ENCODE measurements at regions not wholly inside any gene's neighbourhood (a gene's known extent, or its start where the extent isn't known, plus 50 kb on each side); places are given as distances from the start of the nearest gene placed in this dataset.

DNA sequence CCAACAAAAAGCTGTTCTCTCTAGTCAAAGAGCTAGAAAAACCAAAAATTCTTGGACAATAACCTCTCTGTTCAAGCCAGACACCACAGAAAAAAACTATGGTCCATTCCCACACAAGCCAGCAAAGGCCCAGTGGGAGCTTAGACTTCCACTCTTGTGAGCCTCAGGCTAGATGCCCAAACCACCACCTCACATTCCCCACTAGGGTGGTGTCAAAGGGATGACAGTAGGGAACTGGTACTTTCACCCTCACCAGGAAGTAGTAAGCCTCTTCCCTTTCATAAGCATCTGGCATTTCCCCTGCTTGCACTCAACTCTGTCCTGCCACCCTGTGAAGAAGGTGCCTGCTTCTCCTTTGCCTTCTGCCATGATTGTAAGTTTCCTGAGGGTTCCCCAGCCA lies 58.4 kb upstream of the RNF217 start:
- no peak for TF ChIP-seq CTCF (IDR thresholded peaks at IDR 0.05; ENCODE audit: low read length)
- no peak for TF ChIP-seq EZH2 (optimal IDR thresholded peaks at IDR 0.05; ENCODE audit: low read depth, low read length)
